ENCODE measurements at regions not wholly inside any gene's neighbourhood (a gene's known extent, or its start where the extent isn't known, plus 50 kb on each side); places are given as distances from the start of the nearest gene placed in this dataset.
"Not testable (repeated sequence)": the region's sequence is repeated elsewhere in the genome, so short reads cannot be mapped to it uniquely, and the experiment has no call there.

- not testable (repeated sequence) for DNase-seq (ENCODE audit: low read depth in 3 of 3)
Measured at GRCh38 chr14:23898359-23898758, 55.2 kb upstream of the DHRS4 start.

- no peak for DNase-seq (ENCODE audit: low read depth in 3 of 3)
Measured at GRCh38 chr14:23899788-23900187, 53.8 kb upstream of the DHRS4 start.

GRCh38 chr14:23903442-23903841 is 50.1 kb upstream of the DHRS4 start:
- DNase-seq (ENCODE audit: low read depth in 3 of 3), result no peak

Data from stimulated activated CD4-positive, alpha-beta T cell treated with anti-CD3 and anti-CD28 coated beads, TNF-alpha, amount 100 ng/mL, for 48 hours (primary cell).